HCT116 (cell line): ENCODE measurements at regions not wholly inside any gene's neighbourhood (a gene's known extent, or its start where the extent isn't known, plus 50 kb on each side); places are given as distances from the start of the nearest gene placed in this dataset.

Source experiments
- ATAC-seq: fragments of 200-7000 bp; cut with Tn5 transposase; 2 replicates; pipeline ENCODE4 v1.9.1; 2020; ENCODE audit warnings: mild to moderate bottlenecking, moderate library complexity
- BruUV-seq: library from RNA; stranded (reverse); fragments of 400-500 nt; replicated peaks from 2 replicates; lab custom pipeline; 2021; lab: Mats Ljungman, UMichigan
- CTCF ChIA-PET: fragments of 300-600 bp; sonication (Branson Sonifier 250); formaldehyde crosslinking; loops from one replicate; lab custom pipeline; 2021; ENCODE audit warnings: antibody characterized with exemption; lab: Charles Lee
- POLR2A ChIA-PET: fragments of 300-600, 350-600 bp; sonication (Branson Sonifier 250); formaldehyde crosslinking; loops from one replicate; lab custom pipeline; 2021; ENCODE audit warnings: antibody characterized with exemption; lab: Charles Lee
- RAD21 ChIA-PET, 2 experiments: fragments of 300-600 bp; sonication (Branson Sonifier 250); formaldehyde crosslinking; loops; one replicate each; lab custom pipeline; 2023; ENCODE audit warnings: low total read pairs in 2 of 2; ENCODE audit not compliant: uncharacterized antibody in 2 of 2, unreplicated experiment in 2 of 2, low non-redundant PET in 1 of 2; lab: Charles Lee
- DNase-seq: peaks from one replicate; pipeline ENCODE4 v3.0.0-alpha.2; 2010; ENCODE audit warnings: low read depth, low spot score
- H2AFZ ChIP-seq: fragments of 200-600 bp; shearing (Covaris generic), sonication (generic); 2 replicates; pipeline ENCODE4 v1.6.1; 2017; ENCODE audit warnings: low read depth, mixed run types, mixed read lengths, antibody characterized with exemption, low read length; ENCODE audit not compliant: poor library complexity, severe bottlenecking
- H3K27ac ChIP-seq: 2 replicates; pipeline ENCODE4 v1.5.1; 2012; ENCODE audit warnings: low read depth, low read length
- H3K27me3 ChIP-seq: fragments of 200-600 bp; sonication (generic); 2 replicates; pipeline ENCODE4 v1.6.1; 2016; ENCODE audit warnings: mixed run types, low read length, mixed read lengths; ENCODE audit not compliant: insufficient read depth
- H3K36me3 ChIP-seq, 2 experiments: fragments of 200-500 bp in 1 of 2; fragments of 200-600 bp in 1 of 2; sonication (Bioruptor generic) in 1 of 2; sonication (generic) in 1 of 2; 2 replicates each; pipeline versions ENCODE4 v1.5.1 to v1.6.1; 2014 to 2016; ENCODE audit warnings: low read length in 2 of 2, inconsistent platforms in 1 of 2, mixed read lengths in 1 of 2, mixed run types in 1 of 2; ENCODE audit not compliant: insufficient read depth in 2 of 2, control insufficient read depth in 1 of 2
- H3K4me1 ChIP-seq, 2 experiments: fragments of 200-600 bp in 1 of 2; sonication (generic) in 1 of 2; 2 replicates each; pipeline versions ENCODE4 v1.5.1 to v1.6.1; 2012 to 2017; ENCODE audit warnings: low read length in 2 of 2, inconsistent platforms in 1 of 2, mild to moderate bottlenecking in 1 of 2, mixed read lengths in 1 of 2, mixed run types in 1 of 2, moderate library complexity in 1 of 2; ENCODE audit not compliant: insufficient read depth in 2 of 2, control insufficient read depth in 1 of 2
- H3K4me2 ChIP-seq: fragments of 200-600 bp; sonication (generic); 2 replicates; pipeline ENCODE4 v1.6.1; 2017; ENCODE audit warnings: mixed run types, low read length, mixed read lengths
- H3K4me3 ChIP-seq, 2 experiments: fragments of 200-600 bp in 1 of 2; sonication (generic) in 1 of 2; replicated peaks in 1 of 2; 2 replicates each; pipeline ENCODE4 v1.5.1; 2011 to 2016; ENCODE audit warnings: low read length in 2 of 2, control low read depth in 1 of 2, low read depth in 1 of 2, mild to moderate bottlenecking in 1 of 2, mixed read lengths in 1 of 2, mixed run types in 1 of 2
- H3K79me2 ChIP-seq: fragments of 200-600 bp; sonication (generic); 2 replicates; pipeline ENCODE4 v1.6.1; 2017; ENCODE audit warnings: mild to moderate bottlenecking, mixed run types, low read length, moderate library complexity, mixed read lengths; ENCODE audit not compliant: insufficient read depth
- H3K9ac ChIP-seq: fragments of 200-600 bp; sonication (generic); 2 replicates; pipeline ENCODE4 v1.6.1; 2016; ENCODE audit warnings: low read length, mixed read lengths
- H3K9me2 ChIP-seq: fragments of 200-600 bp; sonication (generic), shearing (Covaris generic); 2 replicates; pipeline ENCODE4 v1.6.1; 2017; ENCODE audit warnings: mixed run types, mild to moderate bottlenecking, moderate library complexity; ENCODE audit not compliant: insufficient read depth
- H3K9me3 ChIP-seq, 2 experiments: fragments of 200-500 bp in 1 of 2; fragments of 200-600 bp in 1 of 2; sonication (Bioruptor generic) in 1 of 2; sonication (generic) in 1 of 2; 2 replicates each; pipeline ENCODE4 v1.6.1; 2014 to 2017; ENCODE audit warnings: low read length in 2 of 2, mixed read lengths in 2 of 2, inconsistent platforms in 1 of 2, low read depth in 1 of 2, mild to moderate bottlenecking in 1 of 2, mixed run types in 1 of 2, moderate library complexity in 1 of 2; ENCODE audit not compliant: control insufficient read depth in 1 of 2, insufficient read depth in 1 of 2
- H4K20me1 ChIP-seq: fragments of 200-600 bp; sonication (generic), shearing (Covaris generic); 2 replicates; pipeline ENCODE4 v1.6.1; 2017; ENCODE audit warnings: mixed run types, mild to moderate bottlenecking, moderate library complexity; ENCODE audit not compliant: insufficient read depth
- CBX3 ChIP-seq: IDR thresholded peaks from 2 replicates; pipeline ENCODE4 v1.6.1; 2012; ENCODE audit warnings: low read depth
- CEBPB ChIP-seq: IDR thresholded peaks from 2 replicates; pipeline ENCODE4 v1.6.1; 2012; ENCODE audit warnings: low read depth
- CTCF ChIP-seq, 3 experiments: fragments of 200-600 bp in 1 of 3; sonication (generic) in 1 of 3; IDR thresholded peaks in 2 of 3; conservative IDR thresholded peaks in 1 of 3; 2 replicates each; pipeline ENCODE4 v1.5.1; 2012 to 2017; ENCODE audit warnings: low read depth in 2 of 3, low read length in 2 of 3, antibody characterized with exemption in 1 of 3, borderline replicate concordance in 1 of 3, control low read depth in 1 of 3, mild to moderate bottlenecking in 1 of 3, mixed read lengths in 1 of 3, mixed run types in 1 of 3, moderate library complexity in 1 of 3; ENCODE audit not compliant: insufficient read depth in 1 of 3
- EGR1 ChIP-seq: IDR thresholded peaks from 2 replicates; pipeline ENCODE4 v1.6.1; 2012; ENCODE audit warnings: low read depth
- EZH2phosphoT487 ChIP-seq: fragments of 200-600 bp; IDR thresholded peaks from 2 replicates; pipeline ENCODE4 v1.6.1; 2018; ENCODE audit warnings: antibody characterized with exemption, borderline replicate concordance
- FOSL1 ChIP-seq: IDR thresholded peaks from 2 replicates; pipeline ENCODE4 v1.6.1; 2012; ENCODE audit warnings: low read depth
- POLR2AphosphoS5 ChIP-seq: IDR thresholded peaks from 2 replicates; pipeline ENCODE4 v1.6.1; 2011; ENCODE audit warnings: mild to moderate bottlenecking, low read depth, low read length, moderate library complexity
- RAD21 ChIP-seq: IDR thresholded peaks from 2 replicates; pipeline ENCODE4 v1.6.1; 2012; ENCODE audit warnings: low read depth, mild to moderate bottlenecking
- SIN3A ChIP-seq: IDR thresholded peaks from 2 replicates; pipeline ENCODE4 v1.6.1; 2012; ENCODE audit warnings: low read depth
- intact Hi-C: fragments of 100-400 bp; cut with micrococcal nuclease; formaldehyde crosslinking; loops from 2 replicates; pipeline ENCODE4 v1.10.0; 2022

- no peaks in the 10 kb centered on the region for H3K9me3 ChIP-seq
- no peak overlapping the region for H3K4me3 ChIP-seq
Measured at GRCh38 chr2:239526038-239526437, 125.2 kb upstream of the HDAC4 start.

GRCh38 chr2:239523954-239524330 is 123.1 kb upstream of the HDAC4 start:
- no TSS peak for BruUV-seq
- ChIA-PET POLR2A (no interaction called here), CTCF (no interaction called here), RAD21 (no interaction called here)
- Histone ChIP-seq H2AFZ (no peak overlapping the region), H3K9me2 (no peaks in the 10 kb centered on the region), H3K36me3 (no peaks in the 10 kb centered on the region), H3K9me3 (no peaks in the 10 kb centered on the region), H3K4me2 (no peak overlapping the region), H4K20me1 (no peaks in the 10 kb centered on the region), H3K27me3 (peaks cover 13% of the 10 kb centered on the region; the same call in 1 of the 2 replicates), H3K9ac (no peak overlapping the region), H3K4me3 (no peak overlapping the region), H3K27ac (no peak overlapping the region), H3K79me2 (no peaks in the 10 kb centered on the region), H3K4me1 (no peaks in the 10 kb centered on the region; a peak in 1 of 4 replicates)
- intact Hi-C loops, result no loop called here
- no peak for TF ChIP-seq CTCF (IDR thresholded peaks at IDR 0.05 in 2 of 3, conservative IDR thresholded peaks at IDR 0.05 in 1 of 3; ENCODE audit: borderline replicate concordance in 1 of 3, insufficient read depth in 1 of 3, low read depth in 2 of 3, low read length in 2 of 3)
- no peak for TF ChIP-seq FOSL1
- TF ChIP-seq EGR1, result no peak
- TF ChIP-seq EZH2phosphoT487, result no peak
- ATAC-seq, result no peak
- DNase-seq, result no peak

More at GRCh38 chr2:239526038-239526437, 125.2 kb upstream of the HDAC4 start:
- Histone ChIP-seq H3K9ac (no peak overlapping the region), H3K36me3 (no peaks in the 10 kb centered on the region), H3K9me2 (no peaks in the 10 kb centered on the region), H3K4me2 (no peak overlapping the region), H3K27me3 (peaks cover 24% of the 10 kb centered on the region; the same call in 1 of the 2 replicates), H3K27ac (no peak overlapping the region), H3K79me2 (no peaks in the 10 kb centered on the region), H2AFZ (no peak overlapping the region), H4K20me1 (no peaks in the 10 kb centered on the region), H3K4me1 (no peaks in the 10 kb centered on the region; a peak in 1 of 4 replicates)
- ChIA-PET CTCF (no interaction called here), POLR2A (no interaction called here), RAD21 (no interaction called here)
- intact Hi-C loops, result no loop called here
- BruUV-seq, result no TSS peak
- ATAC-seq (no peak), DNase-seq (no peak)
- no peak for TF ChIP-seq CBX3
- TF ChIP-seq RAD21, result no peak
- no peak for TF ChIP-seq SIN3A
- TF ChIP-seq FOSL1, result no peak
- TF ChIP-seq CEBPB, result no peak
- TF ChIP-seq POLR2AphosphoS5, result no peak
